ENCODE measurements at regions not wholly inside any gene's neighbourhood (a gene's known extent, or its start where the extent isn't known, plus 50 kb on each side); places are given as distances from the start of the nearest gene placed in this dataset.

DNA sequence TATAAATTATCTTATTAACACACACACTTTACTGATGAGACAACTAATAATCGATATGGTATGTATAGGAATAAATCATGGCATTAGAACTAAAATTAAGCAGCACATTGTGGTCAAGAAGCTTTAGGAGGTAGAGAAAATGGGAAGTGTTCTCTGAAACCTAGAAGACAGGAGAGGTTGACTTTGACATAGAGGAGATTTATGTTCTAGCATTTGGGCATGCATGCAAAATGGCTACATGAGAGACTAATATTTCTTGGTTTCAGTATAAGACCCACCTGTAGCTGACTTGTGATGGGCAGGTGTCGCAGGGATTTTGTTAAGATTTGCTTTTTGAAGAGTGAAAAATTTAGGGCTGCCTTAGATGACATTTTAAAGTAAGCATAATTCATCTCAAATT is 209.7 kb upstream of the POU1F1 start:
- Histone ChIP-seq H3K9me3 (ENCODE audit: insufficient read depth, low read length) (no peaks in the 10 kb centered on the region), H3K9ac (ENCODE audit: insufficient read length, low read depth) (no peak overlapping the region), H3K27me3 (ENCODE audit: insufficient read depth, insufficient read length) (no peaks in the 10 kb centered on the region), H3K4me1 (ENCODE audit: insufficient read depth, insufficient read length) (no peaks in the 10 kb centered on the region), H3K36me3 (ENCODE audit: insufficient read depth, insufficient read length, low read length) (no peaks in the 10 kb centered on the region), H3K4me3 (ENCODE audit: insufficient read length, low read depth) (no peak overlapping the region)
- no peak for DNase-seq (ENCODE audit: low read depth, low spot score)
- TF ChIP-seq YY1 (IDR thresholded peaks at IDR 0.05; ENCODE audit: insufficient read depth, insufficient read length) (no peak), ZNF274 (IDR thresholded peaks at IDR 0.05; ENCODE audit: low read depth, low read length) (no peak), SUZ12 (IDR thresholded peaks at IDR 0.05; ENCODE audit: extremely low read depth, insufficient read depth, insufficient read length) (no peak)

- TF ChIP-seq YY1 (IDR thresholded peaks at IDR 0.05; ENCODE audit: insufficient read depth, insufficient read length) (no peak), SUZ12 (IDR thresholded peaks at IDR 0.05; ENCODE audit: extremely low read depth, insufficient read depth, insufficient read length) (no peak), ZNF274 (IDR thresholded peaks at IDR 0.05; ENCODE audit: low read depth, low read length) (no peak)
Observed at GRCh38 chr3:87478716-87479115, 202.3 kb upstream of the POU1F1 start.

DNA sequence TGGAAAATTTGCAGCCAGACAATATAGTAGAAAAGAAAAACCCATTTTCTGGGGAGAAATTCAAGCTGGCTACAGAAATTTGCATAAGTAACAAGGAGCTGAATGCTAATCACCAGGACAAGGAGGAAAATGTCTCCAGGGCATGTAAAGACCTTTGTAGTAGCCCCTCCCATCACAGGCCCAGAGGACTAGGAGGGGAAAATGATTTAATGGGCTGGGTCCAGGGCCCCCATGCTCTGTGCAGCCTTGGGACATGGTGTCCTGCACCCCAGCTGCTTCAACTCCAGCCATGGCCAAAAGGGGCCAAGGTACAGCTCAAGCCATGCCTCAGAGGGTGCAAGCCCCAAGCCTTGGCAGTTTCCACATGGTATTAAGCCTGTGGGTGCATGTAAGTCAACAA is 197.6 kb upstream of the POU1F1 start:
- Histone ChIP-seq H3K4me1 (ENCODE audit: insufficient read depth, insufficient read length) (no peaks in the 10 kb centered on the region), H3K36me3 (ENCODE audit: insufficient read depth, insufficient read length, low read length) (no peaks in the 10 kb centered on the region), H3K4me3 (ENCODE audit: insufficient read length, low read depth) (no peak overlapping the region), H3K9me3 (ENCODE audit: insufficient read depth, low read length) (peaks cover 19% of the 10 kb centered on the region; the same call in 1 of the 2 replicates), H3K27me3 (ENCODE audit: insufficient read depth, insufficient read length) (no peaks in the 10 kb centered on the region), H3K9ac (ENCODE audit: insufficient read length, low read depth) (no peak overlapping the region)
- TF ChIP-seq SUZ12 (IDR thresholded peaks at IDR 0.05; ENCODE audit: extremely low read depth, insufficient read depth, insufficient read length) = no peak
- TF ChIP-seq YY1 (IDR thresholded peaks at IDR 0.05; ENCODE audit: insufficient read depth, insufficient read length) = no peak
- no peak for TF ChIP-seq ZNF274 (IDR thresholded peaks at IDR 0.05; ENCODE audit: low read depth, low read length)
- DNase-seq (ENCODE audit: low read depth, low spot score) = no peak

More at GRCh38 chr3:87478716-87479115, 202.3 kb upstream of the POU1F1 start:
- Histone ChIP-seq H3K4me3 (ENCODE audit: insufficient read length, low read depth) (no peak overlapping the region), H3K9me3 (ENCODE audit: insufficient read depth, low read length) (peaks cover 8% of the 10 kb centered on the region; the same call in 1 of the 2 replicates), H3K9ac (ENCODE audit: insufficient read length, low read depth) (no peak overlapping the region), H3K36me3 (ENCODE audit: insufficient read depth, insufficient read length, low read length) (no peaks in the 10 kb centered on the region), H3K27me3 (ENCODE audit: insufficient read depth, insufficient read length) (no peaks in the 10 kb centered on the region), H3K4me1 (ENCODE audit: insufficient read depth, insufficient read length) (no peaks in the 10 kb centered on the region)
- DNase-seq (ENCODE audit: low read depth, low spot score) = no peak

GRCh38 chr3:87468938-87469337 is 192.6 kb upstream of the POU1F1 start:
- peaks cover 12% of the 10 kb centered on the region; the same call in 1 of the 2 replicates for H3K9me3 ChIP-seq (ENCODE audit: insufficient read depth, low read length)

GRCh38 chr3:87468235-87468634 is 191.9 kb upstream of the POU1F1 start:
- H3K4me3 ChIP-seq (ENCODE audit: insufficient read length, low read depth) = no peak overlapping the region
- no peaks in the 10 kb centered on the region for H3K27me3 ChIP-seq (ENCODE audit: insufficient read depth, insufficient read length)
- H3K9me3 ChIP-seq (ENCODE audit: insufficient read depth, low read length) = 0 out of 2 replicates have a peak, but pooled peaks cover 11% of the 10 kb centered on the region
- H3K36me3 ChIP-seq (ENCODE audit: insufficient read depth, insufficient read length, low read length) = no peaks in the 10 kb centered on the region
- no peak for TF ChIP-seq SUZ12 (IDR thresholded peaks at IDR 0.05; ENCODE audit: extremely low read depth, insufficient read depth, insufficient read length)
- no peak for TF ChIP-seq YY1 (IDR thresholded peaks at IDR 0.05; ENCODE audit: insufficient read depth, insufficient read length)
- TF ChIP-seq ZNF274 (IDR thresholded peaks at IDR 0.05; ENCODE audit: low read depth, low read length) = no peak
- H3K4me1 ChIP-seq (ENCODE audit: insufficient read depth, insufficient read length) = no peaks in the 10 kb centered on the region
- no peak for DNase-seq (ENCODE audit: low read depth, low spot score)
- H3K9ac ChIP-seq (ENCODE audit: insufficient read length, low read depth) = no peak overlapping the region

More at GRCh38 chr3:87468938-87469337, 192.6 kb upstream of the POU1F1 start:
- H3K36me3 ChIP-seq (ENCODE audit: insufficient read depth, insufficient read length, low read length) = no peaks in the 10 kb centered on the region
- no peaks in the 10 kb centered on the region for H3K27me3 ChIP-seq (ENCODE audit: insufficient read depth, insufficient read length)
- H3K4me3 ChIP-seq (ENCODE audit: insufficient read length, low read depth) = no peak overlapping the region
- no peaks in the 10 kb centered on the region for H3K4me1 ChIP-seq (ENCODE audit: insufficient read depth, insufficient read length)
- no peak for DNase-seq (ENCODE audit: low read depth, low spot score)
- H3K9ac ChIP-seq (ENCODE audit: insufficient read length, low read depth) = no peak overlapping the region
- no peak for TF ChIP-seq YY1 (IDR thresholded peaks at IDR 0.05; ENCODE audit: insufficient read depth, insufficient read length)
- no peak for TF ChIP-seq ZNF274 (IDR thresholded peaks at IDR 0.05; ENCODE audit: low read depth, low read length)
- TF ChIP-seq SUZ12 (IDR thresholded peaks at IDR 0.05; ENCODE audit: extremely low read depth, insufficient read depth, insufficient read length) = no peak

- Histone ChIP-seq H3K4me3 (ENCODE audit: insufficient read length, low read depth) (no peak overlapping the region), H3K36me3 (ENCODE audit: insufficient read depth, insufficient read length, low read length) (no peaks in the 10 kb centered on the region), H3K9me3 (ENCODE audit: insufficient read depth, low read length) (no peaks in the 10 kb centered on the region), H3K4me1 (ENCODE audit: insufficient read depth, insufficient read length) (no peaks in the 10 kb centered on the region), H3K27me3 (ENCODE audit: insufficient read depth, insufficient read length) (no peaks in the 10 kb centered on the region), H3K9ac (ENCODE audit: insufficient read length, low read depth) (no peak overlapping the region)
- DNase-seq (ENCODE audit: low read depth, low spot score) = no peak
- TF ChIP-seq SUZ12 (IDR thresholded peaks at IDR 0.05; ENCODE audit: extremely low read depth, insufficient read depth, insufficient read length) = no peak
- TF ChIP-seq ZNF274 (IDR thresholded peaks at IDR 0.05; ENCODE audit: low read depth, low read length) = no peak
- TF ChIP-seq YY1 (IDR thresholded peaks at IDR 0.05; ENCODE audit: insufficient read depth, insufficient read length) = no peak
Observed at GRCh38 chr3:87462228-87462627, 185.8 kb upstream of the POU1F1 start.

GRCh38 chr3:87461443-87461842 is 185.1 kb upstream of the POU1F1 start:
- H3K4me1 ChIP-seq (ENCODE audit: insufficient read depth, insufficient read length) = no peaks in the 10 kb centered on the region
- DNase-seq (ENCODE audit: low read depth, low spot score) = no peak

More at GRCh38 chr3:87461443-87461842, 185.1 kb upstream of the POU1F1 start:
- no peaks in the 10 kb centered on the region for H3K9me3 ChIP-seq (ENCODE audit: insufficient read depth, low read length)
- no peaks in the 10 kb centered on the region for H3K27me3 ChIP-seq (ENCODE audit: insufficient read depth, insufficient read length)
- no peaks in the 10 kb centered on the region for H3K36me3 ChIP-seq (ENCODE audit: insufficient read depth, insufficient read length, low read length)
- no peak for TF ChIP-seq SUZ12 (IDR thresholded peaks at IDR 0.05; ENCODE audit: extremely low read depth, insufficient read depth, insufficient read length)
- TF ChIP-seq YY1 (IDR thresholded peaks at IDR 0.05; ENCODE audit: insufficient read depth, insufficient read length) = no peak
- no peak for TF ChIP-seq ZNF274 (IDR thresholded peaks at IDR 0.05; ENCODE audit: low read depth, low read length)
- H3K4me3 ChIP-seq (ENCODE audit: insufficient read length, low read depth) = no peak overlapping the region
- H3K9ac ChIP-seq (ENCODE audit: insufficient read length, low read depth) = no peak overlapping the region

Data from NT2/D1 (cell line).